ENCODE measurements at regions not wholly inside any gene's neighbourhood (a gene's known extent, or its start where the extent isn't known, plus 50 kb on each side); places are given as distances from the start of the nearest gene placed in this dataset.

DNA sequence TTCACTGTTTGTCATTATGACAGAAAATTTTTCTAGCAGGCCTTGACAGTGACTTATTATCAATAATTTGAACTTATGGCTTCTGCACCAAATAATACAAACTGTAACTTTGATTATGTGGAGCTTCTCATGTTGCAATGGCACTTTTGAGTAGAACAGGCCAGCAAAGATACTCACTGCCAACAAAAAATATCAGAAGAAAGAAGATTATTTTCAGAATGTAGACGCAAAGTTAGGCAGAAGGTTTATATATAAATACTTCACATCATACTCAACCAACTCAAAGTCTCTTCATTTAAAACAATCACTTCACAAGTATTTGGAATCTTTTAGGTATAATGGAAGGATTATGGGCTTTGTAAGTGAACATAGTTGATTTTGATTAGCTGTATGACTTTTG lies 893.0 kb downstream of the ROBO2 start:
- BruUV-seq (replicated peaks): no TSS peak
- H2AFZ ChIP-seq (ENCODE audit: low read depth, low read length): no peak overlapping the region
- no peak overlapping the region for H3K4me2 ChIP-seq (ENCODE audit: insufficient read depth, low read length)
- H3K27me3 ChIP-seq (ENCODE audit: control insufficient read depth in 2 of 2, insufficient read depth in 2 of 2, low read length in 2 of 2): no peaks in the 10 kb centered on the region
- H3K4me1 ChIP-seq (ENCODE audit: control insufficient read depth, extremely low read depth, insufficient read depth, low read length): no peaks in the 10 kb centered on the region
- no peaks in the 10 kb centered on the region for H3K36me3 ChIP-seq (ENCODE audit: control insufficient read depth in 2 of 2, extremely low read depth in 1 of 2, insufficient read depth in 2 of 2, low read length in 2 of 2)
- ChIA-PET CTCF (no interaction called here), POLR2A (no interaction called here)
- no peak for TF ChIP-seq JUN (IDR thresholded peaks at IDR 0.05; ENCODE audit: borderline replicate concordance, insufficient read depth, insufficient read length, low read depth)
- no peak for TF ChIP-seq FOS (IDR thresholded peaks at IDR 0.05; ENCODE audit: borderline replicate concordance, insufficient read depth, low read length)
- TF ChIP-seq MAX (IDR thresholded peaks at IDR 0.05; ENCODE audit: insufficient read depth, insufficient read length): no peak
- TF ChIP-seq POLR2AphosphoS5 (IDR thresholded peaks at IDR 0.05; ENCODE audit: insufficient read depth, low read depth, low read length): no peak
- TF ChIP-seq, protein P1, sequence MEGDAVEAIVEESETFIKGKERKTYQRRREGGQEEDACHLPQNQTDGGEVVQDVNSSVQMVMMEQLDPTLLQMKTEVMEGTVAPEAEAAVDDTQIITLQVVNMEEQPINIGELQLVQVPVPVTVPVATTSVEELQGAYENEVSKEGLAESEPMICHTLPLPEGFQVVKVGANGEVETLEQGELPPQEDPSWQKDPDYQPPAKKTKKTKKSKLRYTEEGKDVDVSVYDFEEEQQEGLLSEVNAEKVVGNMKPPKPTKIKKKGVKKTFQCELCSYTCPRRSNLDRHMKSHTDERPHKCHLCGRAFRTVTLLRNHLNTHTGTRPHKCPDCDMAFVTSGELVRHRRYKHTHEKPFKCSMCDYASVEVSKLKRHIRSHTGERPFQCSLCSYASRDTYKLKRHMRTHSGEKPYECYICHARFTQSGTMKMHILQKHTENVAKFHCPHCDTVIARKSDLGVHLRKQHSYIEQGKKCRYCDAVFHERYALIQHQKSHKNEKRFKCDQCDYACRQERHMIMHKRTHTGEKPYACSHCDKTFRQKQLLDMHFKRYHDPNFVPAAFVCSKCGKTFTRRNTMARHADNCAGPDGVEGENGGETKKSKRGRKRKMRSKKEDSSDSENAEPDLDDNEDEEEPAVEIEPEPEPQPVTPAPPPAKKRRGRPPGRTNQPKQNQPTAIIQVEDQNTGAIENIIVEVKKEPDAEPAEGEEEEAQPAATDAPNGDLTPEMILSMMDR (IDR thresholded peaks at IDR 0.05; ENCODE audit: extremely low read depth in 1 of 2, insufficient read depth in 1 of 2, low read depth in 1 of 2, low read length in 2 of 2): no peak
- H3K27ac ChIP-seq (ENCODE audit: insufficient read depth, low read depth, low read length): no peak overlapping the region
- intact Hi-C loops (cut with micrococcal nuclease) (no loop called here), dilution Hi-C loops (cut with MboI; ENCODE audit: extremely low pct_ligation_motif_present, low sequenced_read_pairs) (no loop called here)
- DNase-seq (ENCODE audit: low read depth, low spot score) (no peak), FAIRE-seq (no peak)
- H3K79me2 ChIP-seq (ENCODE audit: control insufficient read depth, insufficient read depth, low read length): no peaks in the 10 kb centered on the region
- H3K9me1 ChIP-seq (replicated peaks; ENCODE audit: control insufficient read depth, extremely low read depth, insufficient read depth, low read length): no peaks in the 10 kb centered on the region
- no peak overlapping the region for H3K4me3 ChIP-seq (replicated peaks in 1 of 3; ENCODE audit: insufficient read depth in 1 of 3, low read depth in 1 of 3, low read length in 3 of 3)
- no peaks in the 10 kb centered on the region for H3K9me3 ChIP-seq (replicated peaks; ENCODE audit: control insufficient read depth, insufficient read depth, low read length)
- H4K20me1 ChIP-seq (replicated peaks; ENCODE audit: control insufficient read depth, extremely low read depth, insufficient read depth, low read length): no peaks in the 10 kb centered on the region
- H3K9ac ChIP-seq (replicated peaks; ENCODE audit: extremely low read depth, insufficient read depth, low read length): no peak overlapping the region

DNA sequence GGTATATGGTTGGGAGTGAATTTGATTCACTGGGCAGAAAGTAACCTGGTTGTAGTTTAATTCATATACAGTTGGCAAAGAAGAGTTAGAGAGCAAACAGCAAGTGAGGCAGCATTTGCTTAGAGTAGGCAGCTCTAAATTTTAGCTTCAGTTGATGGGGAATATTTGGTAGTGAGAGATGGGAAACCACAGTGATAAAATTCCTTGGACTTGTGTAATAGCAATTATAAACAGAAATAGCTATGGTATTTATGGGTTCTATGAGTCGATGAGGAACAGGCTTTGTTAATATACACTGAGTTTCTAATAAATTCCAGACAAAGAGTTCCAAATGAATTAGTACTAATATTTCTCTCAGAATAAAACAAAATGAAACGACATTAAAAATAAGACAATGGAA lies 894.0 kb downstream of the ROBO2 start:
- H3K36me3 ChIP-seq (ENCODE audit: control insufficient read depth in 2 of 2, extremely low read depth in 1 of 2, insufficient read depth in 2 of 2, low read length in 2 of 2): no peaks in the 10 kb centered on the region
- intact Hi-C loops (cut with micrococcal nuclease) (no loop called here), dilution Hi-C loops (cut with MboI; ENCODE audit: extremely low pct_ligation_motif_present, low sequenced_read_pairs) (no loop called here)
- no peak for FAIRE-seq
- POLR2A ChIA-PET: no interaction called here
- no peak for TF ChIP-seq POLR2A (IDR thresholded peaks at IDR 0.05; ENCODE audit: low read depth, low read length)
- no peak for TF ChIP-seq FOS (IDR thresholded peaks at IDR 0.05; ENCODE audit: borderline replicate concordance, insufficient read depth, low read length)
- TF ChIP-seq EZH2 (IDR thresholded peaks at IDR 0.05; ENCODE audit: borderline replicate concordance, low read depth, low read length, severe bottlenecking): no peak
- TF ChIP-seq MYC (IDR thresholded peaks at IDR 0.05; ENCODE audit: low read depth, low read length): no peak
- no peak for TF ChIP-seq GATA2 (IDR thresholded peaks at IDR 0.05; ENCODE audit: insufficient read depth, insufficient read length, low read depth, low read length)
- TF ChIP-seq POLR2AphosphoS5 (IDR thresholded peaks at IDR 0.05; ENCODE audit: insufficient read depth, low read depth, low read length): no peak
- no peak for TF ChIP-seq MAX (IDR thresholded peaks at IDR 0.05; ENCODE audit: insufficient read depth, insufficient read length)
- no peak for TF ChIP-seq JUN (IDR thresholded peaks at IDR 0.05; ENCODE audit: borderline replicate concordance, insufficient read depth, insufficient read length, low read depth)
- TF ChIP-seq, protein P1 (IDR thresholded peaks at IDR 0.05; ENCODE audit: extremely low read depth in 1 of 2, insufficient read depth in 1 of 2, low read depth in 1 of 2, low read length in 2 of 2): no peak
- no peaks in the 10 kb centered on the region for H4K20me1 ChIP-seq (replicated peaks; ENCODE audit: control insufficient read depth, extremely low read depth, insufficient read depth, low read length)
- no peaks in the 10 kb centered on the region for H3K9me1 ChIP-seq (replicated peaks; ENCODE audit: control insufficient read depth, extremely low read depth, insufficient read depth, low read length)
- H3K9ac ChIP-seq (replicated peaks; ENCODE audit: extremely low read depth, insufficient read depth, low read length): no peak overlapping the region
- H3K4me3 ChIP-seq (replicated peaks in 1 of 3; ENCODE audit: insufficient read depth in 1 of 3, low read depth in 1 of 3, low read length in 3 of 3): no peak overlapping the region
- no peak overlapping the region for H2AFZ ChIP-seq (ENCODE audit: low read depth, low read length)
- no peak for DNase-seq (ENCODE audit: low read depth, low spot score)
- H3K9me3 ChIP-seq (replicated peaks; ENCODE audit: control insufficient read depth, insufficient read depth, low read length): no peaks in the 10 kb centered on the region
- CTCF ChIA-PET: no interaction called here
- H3K27me3 ChIP-seq (ENCODE audit: control insufficient read depth in 2 of 2, insufficient read depth in 2 of 2, low read length in 2 of 2): no peaks in the 10 kb centered on the region
- H3K27ac ChIP-seq (ENCODE audit: insufficient read depth, low read depth, low read length): no peak overlapping the region
- H3K79me2 ChIP-seq (ENCODE audit: control insufficient read depth, insufficient read depth, low read length): no peaks in the 10 kb centered on the region
- no peaks in the 10 kb centered on the region for H3K4me1 ChIP-seq (ENCODE audit: control insufficient read depth, extremely low read depth, insufficient read depth, low read length)
- BruUV-seq (replicated peaks): no TSS peak
- no peak overlapping the region for H3K4me2 ChIP-seq (ENCODE audit: insufficient read depth, low read length)

Measured in endothelial cell of umbilical vein (primary cell).